SK-N-SH treated with all-trans-retinoic acid at 6 μM for 48 hours (cell line): ENCODE measurements at regions not wholly inside any gene's neighbourhood (a gene's known extent, or its start where the extent isn't known, plus 50 kb on each side); places are given as distances from the start of the nearest gene placed in this dataset.

Source experiments
- ATAC-seq: fragments of 200-7000 bp; cut with Tn5 transposase; 3 replicates; pipeline ENCODE4 v1.9.1; 2020; ENCODE audit warnings: mild to moderate bottlenecking, moderate library complexity
- CSDC2 ChIP-seq: fragments of 250-450 bp; sonication (Bioruptor Pico); IDR thresholded peaks from 2 replicates; pipeline ENCODE4 v1.5.0; 2020; ENCODE audit warnings: mild to moderate bottlenecking, moderate library complexity
- ESRRG ChIP-seq: fragments of 250-450 bp; sonication (Bioruptor Pico); IDR thresholded peaks from 2 replicates; pipeline ENCODE4 v1.6.1; 2021; ENCODE audit warnings: mild to moderate bottlenecking
- GLIS3 ChIP-seq: fragments of 250-450 bp; sonication (Bioruptor Pico); IDR thresholded peaks from 2 replicates; pipeline ENCODE4 v1.5.0; 2020; ENCODE audit warnings: mild to moderate bottlenecking, moderate library complexity
- ISL1 ChIP-seq: fragments of 250-450 bp; sonication (Bioruptor Pico); IDR thresholded peaks from 2 replicates; pipeline ENCODE4 v2.1.2; 2022; ENCODE audit warnings: mild to moderate bottlenecking, moderate library complexity
- OSR1 ChIP-seq: fragments of 250-450 bp; sonication (Bioruptor Pico); IDR thresholded peaks from 2 replicates; pipeline ENCODE4 v1.8.0; 2022; ENCODE audit warnings: moderate library complexity, mild to moderate bottlenecking, inconsistent platforms
- PPARA ChIP-seq: fragments of 250-450 bp; sonication (Bioruptor Pico); IDR thresholded peaks from 2 replicates; pipeline ENCODE4 v1.5.0; 2020; ENCODE audit warnings: mild to moderate bottlenecking, borderline replicate concordance
- RARB ChIP-seq: fragments of 250-450 bp; sonication (Bioruptor Pico); IDR thresholded peaks from 2 replicates; pipeline ENCODE4 v1.8.0; 2021; ENCODE audit warnings: mild to moderate bottlenecking, moderate library complexity
- SNAI2 ChIP-seq: fragments of 250-450 bp; sonication (Bioruptor Pico); IDR thresholded peaks from 2 replicates; pipeline ENCODE4 v1.5.0; 2020; ENCODE audit warnings: mild to moderate bottlenecking, moderate library complexity
- TCF4 ChIP-seq: fragments of 250-450 bp; sonication (Bioruptor Pico); IDR thresholded peaks from 2 replicates; pipeline ENCODE4 v1.8.0; 2021; ENCODE audit warnings: mild to moderate bottlenecking, moderate library complexity, borderline replicate concordance
- TOX ChIP-seq: fragments of 250-450 bp; sonication (Bioruptor Pico); IDR thresholded peaks from 2 replicates; pipeline ENCODE4 v1.8.0; 2021; ENCODE audit warnings: mild to moderate bottlenecking, moderate library complexity, borderline replicate concordance
- ZC3H10 ChIP-seq: fragments of 250-450 bp; sonication (Bioruptor Pico); IDR thresholded peaks from 2 replicates; pipeline ENCODE4 v1.5.1; 2021; ENCODE audit warnings: mild to moderate bottlenecking, moderate library complexity
- ZFP3 ChIP-seq: fragments of 250-450 bp; sonication (Bioruptor Pico); IDR thresholded peaks from 2 replicates; pipeline ENCODE4 v1.5.0; 2020; ENCODE audit warnings: mild to moderate bottlenecking, moderate library complexity
- ZFP30 ChIP-seq: fragments of 450-650 bp; formaldehyde crosslinking; IDR thresholded peaks from 2 replicates; pipeline ENCODE4 v1.5.0; 2022; ENCODE audit warnings: mild to moderate bottlenecking, moderate library complexity
- ZNF565 ChIP-seq: fragments of 450-650 bp; formaldehyde crosslinking; conservative IDR thresholded peaks from 2 replicates; pipeline ENCODE4 v1.5.0; 2020; ENCODE audit warnings: low read depth, mild to moderate bottlenecking, moderate library complexity
- ZNF70 ChIP-seq: fragments of 450-650 bp; formaldehyde crosslinking; IDR thresholded peaks from 2 replicates; pipeline ENCODE4 v1.5.0; 2020; ENCODE audit warnings: mild to moderate bottlenecking, moderate library complexity
- TF ChIP-seq, protein P1 (sequence below): fragments of 250-450 bp; sonication (Bioruptor Pico); IDR thresholded peaks from 2 replicates; pipeline ENCODE4 v1.5.1; 2021; ENCODE audit warnings: mild to moderate bottlenecking, moderate library complexity
- TF ChIP-seq, protein P2 (sequence below): fragments of 250-450 bp; sonication (Bioruptor Pico); IDR thresholded peaks from 2 replicates; pipeline ENCODE4 v1.5.1; 2020; ENCODE audit warnings: low read depth, mild to moderate bottlenecking, moderate library complexity
- TF ChIP-seq, protein P3 (sequence below): fragments of 250-450 bp; sonication (Bioruptor Pico); IDR thresholded peaks from 2 replicates; pipeline ENCODE4 v1.8.0; 2021; ENCODE audit warnings: low read depth, mild to moderate bottlenecking, moderate library complexity, borderline replicate concordance
- TF ChIP-seq, protein P4 (sequence below): fragments of 250-450 bp; sonication (Bioruptor Pico); IDR thresholded peaks from 2 replicates; pipeline ENCODE4 v1.5.0; 2020; ENCODE audit warnings: mild to moderate bottlenecking, moderate library complexity

DNA sequence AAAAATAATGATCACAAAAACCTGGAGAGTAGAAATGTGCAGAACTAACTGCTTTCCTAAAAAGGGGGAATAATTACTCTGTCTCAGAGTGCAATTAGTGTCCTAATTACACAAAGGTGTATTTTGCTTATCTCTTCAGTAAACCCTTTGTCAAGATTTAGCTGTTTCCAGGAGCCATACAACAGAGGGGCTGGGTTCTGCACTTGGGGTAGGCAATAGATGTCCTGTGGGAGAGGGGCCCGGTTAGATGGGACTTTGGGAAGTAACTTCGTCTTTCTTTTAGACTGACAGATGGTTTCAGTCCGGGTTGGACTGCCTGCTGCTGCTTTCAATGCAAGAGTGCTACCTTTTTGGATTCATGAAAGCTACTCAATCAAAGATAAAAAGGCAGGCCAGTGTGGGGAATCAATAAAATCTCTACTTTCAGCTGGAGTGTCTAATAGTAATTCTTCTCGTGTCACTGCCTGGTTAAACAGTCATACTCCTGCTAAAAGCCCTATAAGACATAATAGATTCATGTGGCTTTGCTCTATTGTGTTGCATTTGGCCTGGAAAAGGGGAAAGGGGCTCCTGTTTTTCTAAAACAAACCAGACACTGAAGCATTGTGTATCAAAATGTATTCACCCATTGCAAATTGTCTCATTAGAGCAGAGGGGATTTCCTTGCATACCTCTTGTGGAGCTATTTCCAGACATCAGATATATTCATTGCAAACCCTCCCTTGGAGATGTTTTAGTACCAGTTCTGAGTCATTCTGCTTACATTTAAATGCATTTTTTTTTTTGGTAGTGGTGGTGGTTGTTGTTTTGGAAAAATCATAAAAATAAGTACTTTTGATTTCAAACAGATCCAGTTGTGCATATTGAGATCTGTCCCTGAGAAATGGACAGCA lies 83.3 kb upstream of the PCDH8 start:
- ATAC-seq: no peak
- TF ChIP-seq ZNF70 (CRISPR knock-in tag) (no peak), PPARA (no peak), TOX (no peak), CSDC2 (CRISPR knock-in tag) (no peak), OSR1 (CRISPR knock-in tag) (no peak), RARB (CRISPR knock-in tag) (no peak), ZNF565 (no peak), ESRRG (no peak), ZC3H10 (CRISPR knock-in tag) (no peak), TCF4 (CRISPR knock-in tag) (no peak), SNAI2 (CRISPR knock-in tag) (no peak), ISL1 (no peak), ZFP30 (CRISPR knock-in tag) (no peak), GLIS3 (CRISPR knock-in tag) (no peak), ZFP3 (CRISPR knock-in tag) (no peak)
- TF ChIP-seq, protein P1, sequence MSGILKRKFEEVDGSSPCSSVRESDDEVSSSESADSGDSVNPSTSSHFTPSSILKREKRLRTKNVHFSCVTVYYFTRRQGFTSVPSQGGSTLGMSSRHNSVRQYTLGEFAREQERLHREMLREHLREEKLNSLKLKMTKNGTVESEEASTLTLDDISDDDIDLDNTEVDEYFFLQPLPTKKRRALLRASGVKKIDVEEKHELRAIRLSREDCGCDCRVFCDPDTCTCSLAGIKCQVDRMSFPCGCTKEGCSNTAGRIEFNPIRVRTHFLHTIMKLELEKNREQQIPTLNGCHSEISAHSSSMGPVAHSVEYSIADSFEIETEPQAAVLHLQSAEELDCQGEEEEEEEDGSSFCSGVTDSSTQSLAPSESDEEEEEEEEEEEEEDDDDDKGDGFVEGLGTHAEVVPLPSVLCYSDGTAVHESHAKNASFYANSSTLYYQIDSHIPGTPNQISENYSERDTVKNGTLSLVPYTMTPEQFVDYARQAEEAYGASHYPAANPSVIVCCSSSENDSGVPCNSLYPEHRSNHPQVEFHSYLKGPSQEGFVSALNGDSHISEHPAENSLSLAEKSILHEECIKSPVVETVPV (CRISPR knock-in tag): no peak
- TF ChIP-seq, protein P2, sequence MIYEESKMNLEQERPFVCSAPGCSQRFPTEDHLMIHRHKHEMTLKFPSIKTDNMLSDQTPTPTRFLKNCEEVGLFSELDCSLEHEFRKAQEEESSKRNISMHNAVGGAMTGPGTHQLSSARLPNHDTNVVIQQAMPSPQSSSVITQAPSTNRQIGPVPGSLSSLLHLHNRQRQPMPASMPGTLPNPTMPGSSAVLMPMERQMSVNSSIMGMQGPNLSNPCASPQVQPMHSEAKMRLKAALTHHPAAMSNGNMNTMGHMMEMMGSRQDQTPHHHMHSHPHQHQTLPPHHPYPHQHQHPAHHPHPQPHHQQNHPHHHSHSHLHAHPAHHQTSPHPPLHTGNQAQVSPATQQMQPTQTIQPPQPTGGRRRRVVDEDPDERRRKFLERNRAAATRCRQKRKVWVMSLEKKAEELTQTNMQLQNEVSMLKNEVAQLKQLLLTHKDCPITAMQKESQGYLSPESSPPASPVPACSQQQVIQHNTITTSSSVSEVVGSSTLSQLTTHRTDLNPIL (CRISPR knock-in tag): no peak
- TF ChIP-seq, protein P3, sequence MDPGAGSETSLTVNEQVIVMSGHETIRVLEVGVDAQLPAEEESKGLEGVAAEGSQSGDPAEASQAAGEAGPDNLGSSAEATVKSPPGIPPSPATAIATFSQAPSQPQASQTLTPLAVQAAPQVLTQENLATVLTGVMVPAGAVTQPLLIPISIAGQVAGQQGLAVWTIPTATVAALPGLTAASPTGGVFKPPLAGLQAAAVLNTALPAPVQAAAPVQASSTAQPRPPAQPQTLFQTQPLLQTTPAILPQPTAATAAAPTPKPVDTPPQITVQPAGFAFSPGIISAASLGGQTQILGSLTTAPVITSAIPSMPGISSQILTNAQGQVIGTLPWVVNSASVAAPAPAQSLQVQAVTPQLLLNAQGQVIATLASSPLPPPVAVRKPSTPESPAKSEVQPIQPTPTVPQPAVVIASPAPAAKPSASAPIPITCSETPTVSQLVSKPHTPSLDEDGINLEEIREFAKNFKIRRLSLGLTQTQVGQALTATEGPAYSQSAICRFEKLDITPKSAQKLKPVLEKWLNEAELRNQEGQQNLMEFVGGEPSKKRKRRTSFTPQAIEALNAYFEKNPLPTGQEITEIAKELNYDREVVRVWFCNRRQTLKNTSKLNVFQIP (CRISPR knock-in tag): no peak
- TF ChIP-seq, protein P4, sequence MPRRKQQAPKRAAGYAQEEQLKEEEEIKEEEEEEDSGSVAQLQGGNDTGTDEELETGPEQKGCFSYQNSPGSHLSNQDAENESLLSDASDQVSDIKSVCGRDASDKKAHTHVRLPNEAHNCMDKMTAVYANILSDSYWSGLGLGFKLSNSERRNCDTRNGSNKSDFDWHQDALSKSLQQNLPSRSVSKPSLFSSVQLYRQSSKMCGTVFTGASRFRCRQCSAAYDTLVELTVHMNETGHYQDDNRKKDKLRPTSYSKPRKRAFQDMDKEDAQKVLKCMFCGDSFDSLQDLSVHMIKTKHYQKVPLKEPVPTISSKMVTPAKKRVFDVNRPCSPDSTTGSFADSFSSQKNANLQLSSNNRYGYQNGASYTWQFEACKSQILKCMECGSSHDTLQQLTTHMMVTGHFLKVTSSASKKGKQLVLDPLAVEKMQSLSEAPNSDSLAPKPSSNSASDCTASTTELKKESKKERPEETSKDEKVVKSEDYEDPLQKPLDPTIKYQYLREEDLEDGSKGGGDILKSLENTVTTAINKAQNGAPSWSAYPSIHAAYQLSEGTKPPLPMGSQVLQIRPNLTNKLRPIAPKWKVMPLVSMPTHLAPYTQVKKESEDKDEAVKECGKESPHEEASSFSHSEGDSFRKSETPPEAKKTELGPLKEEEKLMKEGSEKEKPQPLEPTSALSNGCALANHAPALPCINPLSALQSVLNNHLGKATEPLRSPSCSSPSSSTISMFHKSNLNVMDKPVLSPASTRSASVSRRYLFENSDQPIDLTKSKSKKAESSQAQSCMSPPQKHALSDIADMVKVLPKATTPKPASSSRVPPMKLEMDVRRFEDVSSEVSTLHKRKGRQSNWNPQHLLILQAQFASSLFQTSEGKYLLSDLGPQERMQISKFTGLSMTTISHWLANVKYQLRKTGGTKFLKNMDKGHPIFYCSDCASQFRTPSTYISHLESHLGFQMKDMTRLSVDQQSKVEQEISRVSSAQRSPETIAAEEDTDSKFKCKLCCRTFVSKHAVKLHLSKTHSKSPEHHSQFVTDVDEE (CRISPR knock-in tag): no peak

DNA sequence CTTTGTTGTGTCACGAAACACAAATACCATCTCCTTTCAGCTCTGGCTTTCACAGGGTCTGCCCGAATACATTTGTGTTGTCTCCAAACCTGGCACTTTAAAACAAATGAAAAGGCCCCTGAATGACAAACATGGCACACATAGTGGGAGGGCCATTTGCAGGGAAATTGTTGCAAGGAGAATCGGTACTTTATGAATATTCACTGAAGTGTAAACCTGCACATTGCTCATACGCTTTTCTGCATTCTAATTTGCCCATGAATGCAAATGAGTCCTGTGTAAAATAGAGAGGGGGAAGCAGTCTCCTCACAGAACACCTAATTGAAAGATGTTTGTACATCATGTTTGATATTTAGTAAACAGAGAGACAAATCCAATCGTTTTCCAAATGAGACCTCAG lies 82.7 kb upstream of the PCDH8 start:
- no peak for TF ChIP-seq ZFP3 (CRISPR knock-in tag)
- no peak for TF ChIP-seq RARB (CRISPR knock-in tag)
- ATAC-seq: no peak

DNA sequence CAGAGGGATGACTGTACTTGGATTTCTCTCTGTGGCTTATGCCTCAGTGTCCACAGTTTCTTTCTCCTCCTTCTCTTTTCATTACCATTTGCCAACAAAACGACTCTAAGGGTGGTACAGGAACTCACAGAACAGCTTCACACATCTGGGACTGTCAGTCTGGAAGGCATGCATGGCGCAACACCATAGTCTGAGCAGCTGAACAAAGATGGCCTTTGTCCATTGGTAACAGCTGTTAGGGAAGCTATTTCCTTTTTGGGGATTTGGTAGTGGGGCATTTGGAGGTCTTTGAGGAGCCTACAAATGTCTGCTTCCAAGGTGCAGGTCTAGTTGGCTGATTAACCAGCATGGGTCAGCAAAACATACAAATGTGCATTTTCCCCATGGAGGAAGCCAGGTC lies 81.4 kb upstream of the PCDH8 start:
- ATAC-seq: no peak
- no peak for TF ChIP-seq ZFP3 (CRISPR knock-in tag)
- TF ChIP-seq ZFP30 (CRISPR knock-in tag): no peak
- no peak for TF ChIP-seq RARB (CRISPR knock-in tag)
- TF ChIP-seq OSR1 (CRISPR knock-in tag): no peak
- TF ChIP-seq, protein P3 (CRISPR knock-in tag): no peak
- no peak for TF ChIP-seq ZC3H10 (CRISPR knock-in tag)
- TF ChIP-seq GLIS3 (CRISPR knock-in tag): no peak
- no peak for TF ChIP-seq TOX
- TF ChIP-seq PPARA: no peak
- TF ChIP-seq ZNF565: no peak
- no peak for TF ChIP-seq TCF4 (CRISPR knock-in tag)
- no peak for TF ChIP-seq CSDC2 (CRISPR knock-in tag)
- TF ChIP-seq, protein P4 (CRISPR knock-in tag): no peak
- TF ChIP-seq ESRRG: no peak
- TF ChIP-seq, protein P2 (CRISPR knock-in tag): no peak
- TF ChIP-seq, protein P1 (CRISPR knock-in tag): no peak
